ENCODE measurements at regions not wholly inside any gene's neighbourhood (a gene's known extent, or its start where the extent isn't known, plus 50 kb on each side); places are given as distances from the start of the nearest gene placed in this dataset.

DNA sequence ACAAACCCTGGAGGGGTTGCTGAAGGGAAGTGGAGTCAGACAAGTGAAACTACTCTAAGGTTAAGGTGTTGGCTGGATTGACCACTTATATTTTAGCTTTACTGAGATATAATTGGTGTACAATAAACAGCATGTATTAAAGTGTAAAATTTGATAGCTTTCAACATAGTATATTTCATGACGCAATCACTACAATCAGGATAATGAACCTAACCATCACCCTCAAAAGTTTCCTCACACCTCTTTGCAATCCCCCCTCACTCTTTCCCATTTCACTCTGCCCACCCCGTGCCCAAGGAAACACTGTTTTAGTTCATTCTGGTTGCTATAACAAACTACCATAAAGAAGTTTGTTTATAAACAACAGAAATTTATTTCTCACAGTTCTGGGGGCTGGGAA lies 508.0 kb downstream of the FGF9 start:
- TF ChIP-seq, protein P1, sequence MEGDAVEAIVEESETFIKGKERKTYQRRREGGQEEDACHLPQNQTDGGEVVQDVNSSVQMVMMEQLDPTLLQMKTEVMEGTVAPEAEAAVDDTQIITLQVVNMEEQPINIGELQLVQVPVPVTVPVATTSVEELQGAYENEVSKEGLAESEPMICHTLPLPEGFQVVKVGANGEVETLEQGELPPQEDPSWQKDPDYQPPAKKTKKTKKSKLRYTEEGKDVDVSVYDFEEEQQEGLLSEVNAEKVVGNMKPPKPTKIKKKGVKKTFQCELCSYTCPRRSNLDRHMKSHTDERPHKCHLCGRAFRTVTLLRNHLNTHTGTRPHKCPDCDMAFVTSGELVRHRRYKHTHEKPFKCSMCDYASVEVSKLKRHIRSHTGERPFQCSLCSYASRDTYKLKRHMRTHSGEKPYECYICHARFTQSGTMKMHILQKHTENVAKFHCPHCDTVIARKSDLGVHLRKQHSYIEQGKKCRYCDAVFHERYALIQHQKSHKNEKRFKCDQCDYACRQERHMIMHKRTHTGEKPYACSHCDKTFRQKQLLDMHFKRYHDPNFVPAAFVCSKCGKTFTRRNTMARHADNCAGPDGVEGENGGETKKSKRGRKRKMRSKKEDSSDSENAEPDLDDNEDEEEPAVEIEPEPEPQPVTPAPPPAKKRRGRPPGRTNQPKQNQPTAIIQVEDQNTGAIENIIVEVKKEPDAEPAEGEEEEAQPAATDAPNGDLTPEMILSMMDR (conservative IDR thresholded peaks at IDR 0.05; ENCODE audit: low read depth, low read length) = no peak
- TF ChIP-seq RFX5 (IDR thresholded peaks at IDR 0.05; ENCODE audit: low read depth, low read length) = no peak
- no peak for TF ChIP-seq MXI1 (IDR thresholded peaks at IDR 0.05; ENCODE audit: borderline replicate concordance, low read depth, low read length)
- no peak for TF ChIP-seq POLR2A (IDR thresholded peaks at IDR 0.05; ENCODE audit: low read depth, low read length)
